HG02943 (cell line): ENCODE measurements at regions not wholly inside any gene's neighbourhood (a gene's known extent, or its start where the extent isn't known, plus 50 kb on each side); places are given as distances from the start of the nearest gene placed in this dataset.
"Not testable (repeated sequence)": the region's sequence is repeated elsewhere in the genome, so short reads cannot be mapped to it uniquely, and the experiment has no call there.

ENCODE experiments used
- ATAC-seq: cut with Tn5 transposase; IDR thresholded peaks from one replicate; pipeline ENCODE4 v1.9.1; 2021; ENCODE audit warnings: mild to moderate bottlenecking, low read depth, moderate library complexity; ENCODE audit not compliant: unreplicated experiment

DNA sequence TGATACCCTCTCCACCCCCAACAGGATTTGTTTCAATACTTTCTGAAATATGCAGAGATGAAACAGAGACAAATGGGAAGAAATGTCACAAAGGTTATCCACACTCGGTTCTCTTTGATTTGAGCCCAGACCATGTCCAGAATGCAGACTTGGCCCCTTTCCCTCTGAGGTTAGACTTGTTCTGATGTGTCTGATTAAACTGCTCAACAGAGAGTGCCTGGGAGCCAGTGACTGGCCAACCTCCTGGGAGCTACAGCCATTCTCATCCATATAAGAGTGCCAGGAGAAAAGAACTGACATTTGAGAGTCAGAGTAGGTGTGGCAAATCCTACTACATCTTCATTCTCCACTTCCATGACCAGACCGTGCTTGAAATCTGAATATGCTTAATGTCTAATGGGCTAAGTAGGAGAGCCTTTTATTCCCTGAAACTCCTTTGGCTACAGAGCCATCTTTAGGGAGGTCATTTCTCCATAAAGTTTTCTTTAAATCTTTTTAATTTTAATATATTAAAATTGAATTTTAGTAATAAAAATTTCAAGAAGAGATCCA, 201.4 kb downstream of the BLID start:
- no peak for ATAC-seq

DNA sequence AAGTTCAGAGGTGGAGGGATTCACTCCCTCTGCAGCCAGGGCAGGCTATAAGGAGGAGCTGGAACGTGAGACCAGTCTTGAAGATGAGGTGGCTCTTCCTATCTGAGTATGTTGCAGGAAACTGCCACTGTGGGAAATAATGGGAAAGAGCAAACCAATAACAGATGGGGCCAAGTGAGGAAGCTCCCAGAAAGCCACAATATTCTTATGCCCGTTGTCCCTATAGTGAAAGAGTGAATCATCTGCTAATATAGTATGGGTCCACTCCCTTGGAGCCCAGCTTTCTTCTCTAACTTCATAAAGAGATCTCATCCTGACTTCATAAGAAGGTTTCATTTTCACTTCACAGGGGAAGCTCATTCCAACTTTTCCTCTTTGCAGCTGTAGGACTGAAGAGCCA, 206.4 kb downstream of the BLID start:
- no peak for ATAC-seq

DNA sequence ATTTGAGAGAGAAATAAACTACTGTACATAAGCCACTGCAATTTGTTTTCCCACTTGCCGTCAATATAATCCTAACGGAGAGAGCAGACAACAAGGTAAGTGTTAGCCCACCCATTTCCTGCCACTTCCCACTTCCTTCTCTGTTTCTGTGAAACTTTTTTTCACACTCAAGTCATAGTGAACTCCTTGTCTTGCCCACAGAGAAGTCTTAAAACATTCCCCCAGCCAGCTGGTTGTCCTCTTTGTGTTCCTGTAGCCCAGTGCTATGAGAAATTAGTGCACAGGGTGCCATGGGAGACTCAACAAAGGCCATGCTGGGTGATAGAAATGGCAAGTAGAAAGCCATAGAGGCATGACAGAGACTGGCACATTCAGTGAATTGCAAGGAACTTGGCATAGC, 208.6 kb downstream of the BLID start:
- ATAC-seq, result no peak

DNA sequence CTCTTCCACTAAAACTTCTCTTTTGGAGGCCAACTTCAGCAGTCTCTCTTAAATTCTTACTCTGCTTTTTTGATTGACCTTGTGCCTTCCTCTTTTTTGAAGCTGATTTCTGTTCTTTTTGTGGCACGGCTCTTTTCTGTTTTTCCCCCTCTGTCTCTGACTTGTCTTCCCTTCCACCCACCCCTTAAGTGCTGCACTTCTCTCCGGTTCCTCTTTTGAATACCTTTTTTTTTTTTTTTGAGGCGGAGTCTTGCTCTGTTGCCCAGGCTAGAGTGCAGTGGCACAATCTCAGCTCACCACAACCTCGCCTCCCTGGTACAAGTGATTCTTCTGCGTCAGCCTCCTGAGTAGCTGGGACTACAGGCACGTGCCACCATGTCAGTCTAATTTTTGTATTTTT, 211.9 kb downstream of the BLID start:
- ATAC-seq, result no peak

DNA sequence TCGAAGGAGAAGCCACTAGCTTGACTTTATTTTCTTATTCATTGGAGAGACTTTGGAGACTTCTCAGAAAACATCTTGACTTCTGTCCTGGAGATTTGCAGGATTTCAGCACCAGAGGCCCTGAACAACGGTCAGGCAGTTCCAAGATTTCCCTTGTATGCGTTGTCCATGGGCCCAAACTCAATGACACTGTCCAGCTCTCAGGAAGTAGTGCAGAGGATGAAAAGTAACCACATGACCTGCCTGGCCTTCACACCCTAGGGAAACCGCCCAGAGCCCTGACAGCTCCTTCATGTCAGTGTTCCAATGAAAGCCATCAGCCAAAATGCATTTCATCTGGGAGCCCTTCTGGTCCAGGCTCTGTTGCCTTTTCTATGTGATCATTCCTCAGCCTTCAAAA, 214.1 kb downstream of the BLID start:
- no peak for ATAC-seq

DNA sequence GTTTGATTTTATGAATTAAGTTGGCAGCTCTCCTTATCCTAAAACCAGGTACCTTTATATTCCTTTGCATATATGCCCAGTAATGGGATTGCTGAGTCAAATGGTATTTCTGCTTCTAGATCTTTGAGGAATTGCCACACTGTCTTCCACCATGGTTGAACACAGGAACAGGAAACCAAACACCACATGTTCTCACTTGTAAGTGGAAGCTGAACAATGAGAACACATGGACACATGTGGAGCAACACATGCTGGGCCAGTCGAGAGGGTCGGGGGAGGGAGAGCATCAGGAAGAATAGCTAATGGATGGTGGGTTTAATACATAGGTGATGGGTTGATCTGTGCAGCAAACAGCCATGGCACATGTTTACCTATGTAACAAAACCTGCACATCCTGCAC, 214.6 kb downstream of the BLID start:
- not testable (repeated sequence) for ATAC-seq

DNA sequence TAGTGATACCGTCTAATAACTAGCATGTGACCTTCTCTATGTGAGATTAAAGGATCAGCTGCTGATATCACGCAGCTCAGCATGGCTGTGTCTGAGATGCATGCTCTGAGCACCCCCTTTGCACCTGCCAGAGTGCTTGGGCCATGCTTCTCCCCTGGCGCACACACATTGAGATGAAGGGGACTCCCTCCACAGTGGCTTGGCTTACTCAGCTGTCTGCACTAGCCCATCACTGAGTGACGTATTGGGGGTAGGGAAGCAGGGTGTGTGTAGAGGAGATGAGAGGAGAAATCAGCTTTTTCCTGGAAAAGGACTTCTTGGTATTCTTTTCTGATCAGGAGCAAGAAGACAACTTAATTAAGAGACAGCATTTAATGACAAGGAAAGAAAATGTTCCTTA, 216.5 kb downstream of the BLID start:
- no peak for ATAC-seq

DNA sequence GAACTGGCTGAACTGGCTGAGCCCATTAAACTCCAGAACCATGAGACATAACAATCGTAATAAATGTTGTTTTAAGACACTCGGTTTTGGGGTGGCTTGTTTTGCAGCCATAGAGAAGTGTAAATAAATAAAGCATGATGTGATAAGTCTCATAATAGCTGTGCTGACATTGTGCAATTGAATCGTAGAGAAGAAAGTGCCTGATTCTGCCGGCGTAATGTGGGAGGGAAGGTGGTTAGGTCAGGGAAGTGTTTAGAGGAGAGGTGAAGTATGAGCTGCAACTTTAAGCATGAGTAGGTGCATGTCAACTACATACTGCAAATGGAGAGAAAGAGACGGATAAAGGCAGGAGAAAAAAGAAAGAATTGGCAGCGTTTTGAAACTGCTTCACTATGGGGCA, 217.1 kb downstream of the BLID start:
- ATAC-seq, result no peak

DNA sequence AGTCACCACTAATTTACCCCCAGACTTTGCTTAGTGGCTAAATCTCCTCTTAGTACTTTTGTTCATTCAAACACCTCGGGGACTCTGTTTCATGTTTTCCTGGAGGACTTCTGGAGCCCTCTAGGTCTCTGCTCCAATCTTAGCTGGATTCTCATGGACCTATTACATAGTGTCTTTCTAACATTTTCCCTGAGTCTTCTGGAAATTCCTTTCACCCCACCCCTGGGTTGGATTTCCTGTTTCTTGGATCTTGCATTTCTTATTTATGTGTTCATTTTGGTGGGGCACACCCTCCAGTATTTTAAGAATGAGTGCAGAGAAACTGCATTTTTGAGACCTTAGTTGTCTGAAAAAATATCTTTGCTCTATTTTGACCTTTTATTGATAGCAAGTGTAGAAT, 220.1 kb downstream of the BLID start:
- no peak for ATAC-seq

DNA sequence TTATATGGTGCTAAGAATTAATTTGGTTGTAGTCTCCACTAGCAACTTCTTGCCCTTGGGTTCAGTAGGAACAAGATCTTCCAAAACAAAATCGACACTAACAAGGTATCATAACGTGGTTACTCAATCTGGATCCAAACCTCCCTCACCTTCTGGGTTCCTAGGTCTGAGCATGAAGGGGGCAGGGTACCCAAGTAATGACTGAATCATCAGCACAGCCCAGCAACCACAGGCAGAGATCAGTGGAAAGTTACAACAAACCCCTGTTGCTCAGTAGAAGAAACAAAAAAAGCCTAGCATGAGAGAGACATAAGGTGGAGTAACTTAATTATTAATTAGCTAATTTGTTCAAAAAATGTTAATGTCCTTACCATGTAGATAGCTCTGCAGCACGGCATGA, 221.4 kb downstream of the BLID start:
- ATAC-seq, result no peak

DNA sequence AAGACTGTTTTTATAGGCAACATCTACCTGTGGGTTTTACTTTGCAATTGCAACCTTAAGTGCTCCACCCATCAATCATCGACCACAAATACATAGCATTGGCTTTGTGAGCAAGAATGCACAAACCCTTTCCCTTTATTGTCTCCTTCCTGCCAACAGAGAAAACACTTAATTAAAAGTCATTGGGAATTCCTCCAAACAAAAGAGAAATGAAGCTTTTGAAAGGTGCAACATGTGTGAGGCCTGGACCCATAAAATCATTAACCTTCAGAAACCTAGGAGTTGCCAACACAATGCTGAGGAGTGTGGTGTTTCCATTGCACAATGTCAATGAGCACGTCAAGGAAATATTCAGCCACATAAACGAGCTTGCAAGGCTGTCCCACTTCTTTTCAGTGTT, 223.2 kb downstream of the BLID start:
- ATAC-seq, result no peak

DNA sequence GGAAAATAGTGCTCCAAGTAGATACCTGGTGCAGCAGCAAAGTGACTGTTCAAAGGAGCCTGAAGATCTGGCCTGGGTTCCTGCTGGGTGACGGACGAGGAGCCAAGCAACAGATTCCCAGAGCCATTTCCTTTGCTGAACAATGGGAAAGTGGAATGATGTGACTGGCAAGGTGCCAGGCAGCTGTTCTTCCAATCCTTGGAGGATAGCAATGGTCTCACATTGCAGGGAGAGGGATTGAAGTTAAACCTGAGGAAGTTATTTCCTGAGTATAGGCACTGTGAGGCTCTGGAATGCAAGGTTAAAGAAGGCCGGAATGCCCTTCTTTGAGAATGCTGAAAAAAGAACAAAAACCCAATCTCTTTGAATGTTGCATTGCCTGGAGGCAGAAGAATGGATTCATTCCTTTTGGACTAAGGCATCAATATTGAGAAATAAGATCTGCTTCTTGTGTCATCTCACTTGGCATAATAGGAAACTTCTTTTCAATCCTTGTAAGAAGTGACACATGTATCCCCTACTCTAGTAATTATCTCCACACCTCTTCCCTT, 223.8 kb downstream of the BLID start:
- no peak for ATAC-seq

DNA sequence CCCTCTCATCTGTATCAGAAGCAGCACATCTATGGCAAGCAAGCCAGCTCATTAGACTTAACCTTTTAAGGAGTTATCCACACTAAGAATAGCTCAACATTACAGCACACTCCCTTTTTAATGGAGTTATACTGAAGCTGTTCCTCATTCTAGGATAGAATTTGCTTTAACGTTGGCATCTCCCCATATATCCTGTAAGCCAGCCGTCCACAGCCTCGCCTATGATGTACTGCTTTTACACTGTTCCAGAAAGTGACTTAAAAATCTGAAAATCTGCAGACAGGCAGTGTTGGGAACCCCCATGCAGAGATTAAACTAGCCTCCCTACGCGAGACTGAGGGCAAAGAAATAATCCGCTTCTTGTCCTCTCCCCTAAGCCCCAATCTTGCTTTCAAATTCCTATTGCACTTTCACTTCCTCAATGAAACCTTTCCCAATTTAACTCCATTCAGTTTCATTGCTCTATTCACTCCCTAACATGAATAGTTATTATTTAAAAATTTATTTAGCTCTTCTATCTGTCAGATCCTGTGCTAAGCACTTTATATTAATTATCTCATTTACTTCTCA, 225.0 kb downstream of the BLID start:
- no peak for ATAC-seq

DNA sequence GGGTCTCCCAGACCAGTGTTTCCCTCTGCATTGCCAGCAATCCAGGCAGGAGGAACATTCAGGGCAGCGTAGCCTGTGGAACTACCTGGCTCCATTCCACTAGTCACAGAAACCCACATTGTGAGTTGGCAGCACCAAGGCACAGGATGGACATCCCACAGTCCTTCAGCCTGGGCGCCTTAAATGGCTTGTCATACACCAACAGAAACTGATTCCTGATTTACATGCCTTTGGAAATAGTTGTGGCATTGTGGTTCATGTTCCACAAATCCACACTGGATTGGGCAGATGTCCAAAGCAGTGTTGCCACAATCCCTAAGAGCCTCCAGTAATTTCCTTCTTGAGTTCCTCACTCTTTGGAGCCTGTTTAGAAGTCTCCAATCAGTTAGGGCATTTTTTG, 225.6 kb downstream of the BLID start:
- ATAC-seq, result no peak

DNA sequence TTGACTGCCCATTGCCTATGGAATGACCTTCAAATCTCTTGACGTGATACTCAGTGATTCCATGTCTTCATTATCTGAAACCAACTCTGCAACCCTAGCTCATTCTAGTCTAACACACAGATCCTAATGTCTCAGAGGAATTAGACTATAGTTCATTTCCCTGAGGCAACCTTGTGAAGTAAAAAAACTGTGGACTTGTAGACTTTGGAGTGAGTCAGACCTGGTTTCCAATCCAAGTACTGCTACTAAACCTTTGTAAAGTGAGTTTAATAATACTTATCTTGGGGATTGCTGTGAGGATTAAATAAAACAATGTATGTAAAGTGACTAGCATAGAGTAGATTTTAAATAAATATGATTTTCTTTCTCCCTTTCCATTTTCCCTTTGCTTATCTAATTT, 226.1 kb downstream of the BLID start:
- ATAC-seq, result no peak

DNA sequence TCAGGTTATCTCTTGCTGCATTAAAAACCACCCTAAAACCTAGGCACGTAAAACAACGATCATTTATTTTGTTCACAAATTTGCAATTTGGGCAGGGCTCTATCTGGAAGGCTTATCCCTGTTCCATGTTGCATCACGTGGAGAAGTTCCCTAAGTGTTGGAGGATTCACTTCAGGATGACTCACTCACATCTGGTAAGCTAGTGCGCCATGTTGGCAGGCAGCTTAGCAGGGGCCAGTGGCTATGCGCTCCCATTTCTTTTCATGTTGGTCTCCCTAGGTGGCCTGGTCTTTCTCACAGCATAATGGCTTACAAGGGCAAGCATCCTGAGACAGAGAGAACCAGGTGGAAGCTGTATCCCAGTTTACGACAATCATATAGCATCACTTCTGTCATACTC, 226.8 kb downstream of the BLID start:
- ATAC-seq, result no peak

DNA sequence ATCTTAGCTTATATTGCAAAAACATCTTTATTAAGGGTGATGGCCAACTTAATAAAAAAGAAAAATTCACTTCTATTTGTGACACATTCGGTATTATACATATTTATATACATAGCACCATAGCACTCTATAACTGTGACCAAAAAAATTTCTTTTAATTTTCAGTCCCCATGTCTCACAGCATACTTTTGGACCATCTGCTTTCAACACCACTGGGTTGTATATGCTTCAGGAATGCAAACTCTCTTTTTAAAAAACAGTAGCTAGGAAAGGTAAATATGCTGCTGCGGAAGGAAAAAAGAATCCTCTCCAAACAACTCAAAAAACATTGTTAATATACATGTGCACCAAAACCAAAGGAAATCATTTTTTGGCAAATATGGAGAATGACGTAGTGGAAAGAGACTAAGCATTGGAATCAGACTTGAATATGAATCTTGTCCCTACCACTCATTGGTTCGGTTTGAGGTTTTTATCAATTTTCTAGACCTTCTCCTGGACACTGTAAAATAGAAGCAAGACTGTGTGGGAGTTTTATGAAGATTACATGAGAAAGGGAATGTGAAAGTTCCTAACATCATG, 227.9 kb downstream of the BLID start:
- no peak for ATAC-seq

DNA sequence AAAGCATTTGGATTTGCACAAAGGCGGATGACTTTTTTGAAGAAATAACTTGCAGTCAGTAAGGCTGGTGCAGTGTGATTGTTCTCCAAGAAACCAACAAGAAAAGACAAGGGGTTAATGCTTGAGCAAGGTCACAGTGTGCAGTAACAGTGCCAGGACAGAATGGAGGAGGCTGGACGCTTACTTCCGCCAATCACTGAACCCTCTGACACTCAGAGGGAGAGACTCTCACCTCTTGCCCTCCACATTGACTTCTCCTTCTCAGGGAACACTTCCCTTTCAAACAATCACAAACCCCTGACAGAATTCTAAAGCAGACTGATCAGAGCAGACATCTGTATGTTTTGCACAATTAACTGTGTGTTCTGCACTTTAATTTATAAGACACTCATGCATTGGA, 228.4 kb downstream of the BLID start:
- no peak for ATAC-seq

DNA sequence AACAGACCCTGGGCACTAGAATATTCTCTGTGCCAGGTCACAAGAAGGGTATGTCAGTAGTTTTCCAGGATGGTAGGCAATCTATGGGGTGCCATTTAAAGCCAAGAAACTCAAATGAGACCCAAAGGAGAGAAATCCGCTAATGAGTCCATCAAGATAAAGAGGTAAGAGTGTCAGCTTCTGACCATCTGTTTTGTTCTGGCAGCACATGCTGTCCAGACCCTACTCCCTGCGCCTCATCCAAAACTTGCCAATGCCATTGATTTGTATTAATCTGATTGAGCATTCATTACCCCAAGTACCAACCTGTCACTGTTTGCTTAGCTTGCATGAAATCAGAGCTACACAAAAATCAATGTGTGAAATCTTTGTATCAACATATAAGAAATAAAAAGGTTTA, 229.0 kb downstream of the BLID start:
- no peak for ATAC-seq

DNA sequence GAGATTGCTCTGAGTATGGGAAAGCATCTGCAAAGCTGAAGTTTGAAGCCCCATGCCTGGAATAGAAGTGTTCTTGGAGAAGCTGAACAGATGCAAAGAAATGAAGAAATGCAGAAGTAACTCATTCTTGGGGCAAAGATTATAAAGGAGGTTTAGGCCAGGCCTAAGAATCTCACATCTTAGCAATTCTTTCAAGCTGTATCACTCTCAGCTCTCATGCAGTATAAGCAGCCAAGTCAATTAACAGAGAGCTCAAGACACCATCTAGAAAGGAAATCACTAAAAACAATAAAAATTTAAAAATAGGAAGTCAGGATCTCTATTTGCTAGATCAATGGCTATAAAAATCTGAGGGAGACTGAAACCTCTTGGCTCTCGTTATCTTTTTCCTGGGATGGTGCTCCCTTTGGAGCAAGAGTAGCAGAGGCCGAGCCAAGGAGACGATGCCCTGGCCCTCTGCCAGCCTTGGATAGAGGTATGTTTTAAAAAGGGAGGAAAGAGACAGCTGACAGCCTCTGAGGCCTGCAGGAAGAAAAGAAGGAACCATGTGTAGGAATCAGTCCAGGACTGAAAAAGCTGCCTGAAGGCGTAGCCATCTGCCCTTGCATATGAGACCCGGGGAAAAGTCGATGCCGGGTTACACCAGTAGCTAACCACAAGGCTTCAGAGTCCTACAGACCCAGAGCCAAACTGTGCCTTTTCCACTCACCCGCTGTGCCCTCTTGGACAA, 229.8 kb downstream of the BLID start:
- ATAC-seq, result no peak

DNA sequence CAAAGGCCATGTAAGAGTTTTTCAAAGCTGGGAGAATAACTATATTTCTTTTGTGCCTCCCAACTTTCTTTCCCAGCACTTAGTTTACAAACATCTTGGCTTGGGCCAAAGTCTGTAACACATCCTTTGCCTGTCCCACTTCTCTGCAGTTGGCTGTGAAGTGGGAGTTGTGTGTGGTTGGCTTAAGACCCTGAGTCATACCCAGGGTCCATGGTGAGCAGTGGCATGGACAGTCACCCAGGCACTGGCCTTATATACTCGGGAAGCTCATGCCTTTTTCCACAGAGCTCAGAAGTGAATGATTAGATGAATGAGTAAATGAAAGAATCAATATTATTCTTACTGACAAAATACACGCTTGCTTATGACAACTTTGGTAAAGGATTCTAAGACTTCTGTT, 231.4 kb downstream of the BLID start:
- no peak for ATAC-seq

DNA sequence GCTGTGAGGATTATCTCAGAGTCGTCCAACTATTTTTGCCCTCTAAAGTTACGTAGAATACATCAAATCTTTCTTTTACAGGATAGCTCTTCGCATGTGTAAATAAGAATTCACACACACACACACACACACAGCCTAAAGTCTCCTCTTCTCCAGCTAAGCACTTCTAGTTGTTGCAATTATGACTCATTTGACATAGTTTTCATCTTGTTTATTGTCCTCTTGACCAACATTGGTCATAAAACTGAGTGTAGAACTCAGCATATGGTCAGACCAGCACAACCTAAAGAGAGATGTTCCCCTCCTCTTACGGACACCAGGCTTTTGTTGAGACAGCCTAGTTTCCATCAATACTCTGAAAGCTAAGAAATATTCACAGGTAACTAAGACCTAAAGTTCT, 234.2 kb downstream of the BLID start:
- ATAC-seq, result no peak
